ENCODE measurements at regions not wholly inside any gene's neighbourhood (a gene's known extent, or its start where the extent isn't known, plus 50 kb on each side); places are given as distances from the start of the nearest gene placed in this dataset.

- TF ChIP-seq CTCF (IDR thresholded peaks at IDR 0.05) (no peak), POLR2A (IDR thresholded peaks at IDR 0.05) (no peak)
Observed at GRCh38 chr10:84762754-84763394, 434.5 kb downstream of the CCSER2 start.

All from lower leg skin (tissue), 3 donors.